ENCODE measurements at regions not wholly inside any gene's neighbourhood (a gene's known extent, or its start where the extent isn't known, plus 50 kb on each side); places are given as distances from the start of the nearest gene placed in this dataset.

DNA sequence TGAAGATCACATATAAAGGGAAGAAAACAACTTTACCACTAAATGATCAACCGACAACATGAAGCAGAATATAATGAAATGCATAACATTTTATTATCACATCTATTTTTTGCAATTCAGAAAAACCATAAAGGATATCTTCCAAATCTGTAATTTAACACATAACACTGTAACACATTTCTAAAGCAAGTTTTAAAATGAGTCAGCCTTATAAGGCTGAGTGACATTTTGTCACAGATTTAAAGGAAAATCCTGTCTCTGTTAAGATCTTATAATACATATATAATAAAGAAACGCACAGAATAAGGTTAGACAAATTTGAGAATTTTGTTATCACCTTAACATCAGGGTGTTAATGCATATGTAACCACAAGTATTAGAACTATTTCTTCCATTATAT, 198.4 kb upstream of the RASA1 start:
- DNase-seq: no peak

DNA sequence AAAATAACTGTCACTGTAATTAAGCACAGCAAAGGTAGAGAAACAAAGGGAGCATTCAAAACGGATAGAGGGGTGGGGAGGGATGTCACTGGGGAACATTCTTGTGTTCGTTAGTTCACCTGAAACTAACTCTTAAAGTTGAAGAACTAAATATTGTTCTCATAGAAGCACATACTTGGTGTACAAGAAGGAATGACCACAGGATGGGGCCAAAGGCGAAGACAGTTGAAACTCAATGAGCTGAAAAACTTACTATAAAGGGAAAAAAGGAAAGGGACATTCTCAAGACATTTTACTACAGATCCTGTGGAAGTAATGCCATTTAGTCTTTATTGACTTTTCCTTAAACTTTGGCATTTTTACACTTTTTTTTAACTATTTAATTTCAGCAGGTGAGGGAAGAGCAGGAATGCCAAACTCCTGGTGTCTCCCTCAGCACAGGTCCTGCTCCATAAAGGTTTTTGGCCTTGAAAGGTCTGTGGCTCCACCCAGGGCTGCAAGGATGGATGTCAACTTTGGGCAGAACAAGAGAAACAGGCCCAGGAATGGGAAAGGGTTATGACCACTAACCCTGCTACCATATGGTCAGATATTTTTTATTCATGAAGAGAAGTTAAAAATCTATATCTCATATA, 197.6 kb upstream of the RASA1 start:
- DNase-seq: no peak

DNA sequence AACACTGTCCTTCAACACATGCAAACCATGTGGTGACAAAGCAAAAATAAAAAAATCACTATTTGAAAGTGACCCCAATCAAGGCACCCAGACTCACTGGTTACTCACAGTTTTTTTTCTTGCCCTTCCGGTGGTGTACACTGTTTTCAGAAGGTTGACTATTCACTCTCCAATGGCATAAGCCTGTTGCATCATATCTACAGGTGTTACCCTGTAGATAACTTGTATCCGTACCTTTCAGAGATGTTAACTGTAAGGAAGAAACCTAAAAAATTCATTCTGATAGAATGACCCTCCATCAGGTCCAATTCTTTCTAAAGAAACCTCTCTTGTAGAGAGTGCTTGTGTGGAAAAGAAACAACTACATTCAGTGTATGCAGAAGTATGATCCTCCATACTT, 193.6 kb upstream of the RASA1 start:
- no peak for DNase-seq

DNA sequence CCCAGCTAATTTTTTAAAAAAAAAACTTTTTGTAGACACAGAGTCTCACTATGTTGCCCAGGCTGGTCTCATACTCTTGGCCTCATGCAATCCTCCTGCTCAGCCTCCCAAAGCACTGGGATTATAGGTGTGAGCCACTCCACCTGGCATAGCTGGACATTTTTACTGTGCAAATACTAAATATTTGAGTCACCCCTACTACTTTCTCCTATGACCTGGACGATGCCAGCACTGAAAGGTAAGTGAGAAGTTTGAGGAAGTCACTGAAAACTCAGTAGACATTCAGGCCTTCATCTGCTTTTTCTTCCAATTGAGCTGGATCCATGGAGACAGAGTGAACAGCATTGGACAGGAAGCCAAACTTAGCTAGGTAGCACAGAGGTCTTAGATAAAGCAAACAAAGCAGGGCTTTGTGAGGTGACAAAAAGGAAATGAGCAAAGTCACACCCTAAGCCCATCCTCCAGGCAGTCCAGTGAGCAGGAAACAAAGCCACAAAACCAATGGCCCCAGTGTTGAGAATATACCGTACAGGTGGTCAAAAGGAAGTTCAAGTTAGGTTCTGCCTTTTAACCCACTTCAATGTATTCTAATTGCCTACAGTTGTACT, 192.6 kb upstream of the RASA1 start:
- no peak for DNase-seq

- no peak for DNase-seq
These were observed 191.3 kb upstream of the RASA1 start for GRCh38 chr5:87076411-87076810.

DNA sequence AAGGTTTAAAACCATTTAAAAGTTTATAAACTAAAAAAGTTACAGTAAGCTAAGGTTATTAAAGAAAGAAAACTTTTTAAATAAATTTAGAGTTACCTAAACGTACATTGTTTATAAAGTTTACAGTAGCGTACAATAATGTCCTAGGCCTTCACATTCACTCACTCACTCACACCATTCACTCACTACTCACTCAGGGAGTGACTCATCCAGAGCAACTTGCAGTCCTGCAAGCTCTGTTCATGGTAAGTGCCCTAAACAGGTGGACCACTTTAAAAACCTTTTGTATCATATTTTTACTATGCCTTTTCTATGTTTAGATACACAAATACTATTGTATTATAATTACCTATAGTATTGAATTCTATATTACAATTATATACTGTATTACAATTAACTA, 190.8 kb upstream of the RASA1 start:
- DNase-seq: no peak

- no peak for DNase-seq
These were observed 188.5 kb upstream of the RASA1 start for GRCh38 chr5:87079219-87079618.

- DNase-seq: no peak
These were observed 186.7 kb upstream of the RASA1 start for GRCh38 chr5:87081016-87081415.

DNA sequence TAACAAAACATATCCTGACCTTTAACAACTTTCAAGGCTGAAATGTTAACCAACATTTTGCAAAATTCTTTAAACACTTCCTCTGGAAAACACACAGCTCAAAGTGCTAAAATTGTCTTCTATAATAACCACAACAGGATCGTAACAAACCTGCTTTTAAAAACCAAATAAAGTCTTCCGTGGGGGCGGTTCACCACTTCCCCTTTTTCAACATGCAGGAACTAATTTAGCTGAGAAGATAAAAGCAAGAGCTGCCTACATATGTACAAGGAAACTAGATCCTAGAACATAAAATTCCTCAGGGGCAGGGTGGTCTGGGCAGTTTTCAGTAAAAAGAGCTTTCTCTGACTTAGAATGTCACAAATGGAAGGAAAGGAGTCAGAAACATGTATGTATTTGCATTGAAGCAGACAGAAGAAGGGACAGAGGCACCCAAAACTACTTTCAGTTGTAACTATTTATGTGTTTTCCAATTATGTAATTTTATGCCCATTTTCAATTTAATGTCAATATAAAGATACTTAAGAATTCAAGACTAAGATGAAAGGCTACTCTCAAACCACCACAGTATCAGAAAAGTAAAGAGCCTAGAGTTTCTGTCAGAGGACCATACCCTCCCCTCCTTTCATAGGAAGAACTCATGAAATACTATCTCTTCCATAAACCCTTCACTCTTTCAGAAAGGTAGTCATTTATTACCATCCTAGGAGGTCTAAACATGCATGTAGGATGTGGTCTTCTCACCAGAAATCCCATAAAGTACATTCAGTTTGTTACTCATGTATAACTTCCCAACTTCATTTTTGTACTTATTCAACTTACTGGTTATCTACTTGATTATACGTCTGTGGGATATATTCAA, 185.9 kb upstream of the RASA1 start:
- no peak for DNase-seq

DNA sequence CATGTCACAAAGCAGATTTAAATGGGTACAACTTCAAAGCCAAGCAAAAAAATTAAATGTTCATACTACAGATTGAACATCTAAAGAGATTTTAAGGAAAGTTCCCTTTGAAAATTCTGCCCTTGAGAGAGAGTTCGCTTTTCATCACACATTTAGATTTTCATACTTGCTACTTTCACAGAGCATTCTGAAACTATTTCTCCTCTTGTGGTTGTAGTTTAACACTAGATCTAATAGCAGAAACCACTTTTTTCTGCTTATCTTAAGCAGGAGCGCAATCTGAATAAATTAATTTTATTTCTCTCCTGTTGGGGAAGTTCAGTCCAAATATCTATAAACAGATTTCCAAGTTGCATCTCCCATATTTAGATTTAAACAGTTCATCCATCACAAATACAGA, 173.3 kb upstream of the RASA1 start:
- no peak for DNase-seq

- no peak for DNase-seq
These were observed 172.8 kb upstream of the RASA1 start for GRCh38 chr5:87094833-87095232.

GRCh38 chr5:87095787-87096186, 171.9 kb upstream of the RASA1 start:
- no peak for DNase-seq

- no peak for DNase-seq
These were observed 170.0 kb upstream of the RASA1 start for GRCh38 chr5:87097664-87098063.

GRCh38 chr5:87099291-87099839, 168.3 kb upstream of the RASA1 start:
- no peak for DNase-seq

DNA sequence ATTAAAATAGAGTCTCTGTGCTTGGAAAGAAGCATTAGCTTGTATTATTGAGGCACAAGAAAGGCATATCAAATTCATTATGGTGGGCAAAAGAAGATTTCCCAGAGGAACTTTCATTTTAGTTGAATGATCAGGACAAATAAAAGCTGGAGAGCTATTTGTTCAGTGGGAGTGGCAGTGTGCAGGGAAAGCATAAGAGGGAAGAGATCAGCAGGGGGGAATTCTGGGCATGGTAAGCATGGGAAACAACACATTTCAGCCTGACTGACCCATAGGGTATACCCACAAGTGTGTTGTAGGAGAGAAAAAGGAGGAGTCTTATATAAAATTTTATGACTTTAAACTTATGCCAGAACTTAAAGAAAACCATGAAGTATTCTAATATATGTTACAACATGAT, 167.7 kb upstream of the RASA1 start:
- no peak for DNase-seq

- no peak for DNase-seq
These were observed 166.4 kb upstream of the RASA1 start for GRCh38 chr5:87101321-87101720.

GRCh38 chr5:87102841-87103240, 164.8 kb upstream of the RASA1 start:
- DNase-seq: no peak

- no peak for DNase-seq
These were observed 163.9 kb upstream of the RASA1 start for GRCh38 chr5:87103616-87104287.

DNA sequence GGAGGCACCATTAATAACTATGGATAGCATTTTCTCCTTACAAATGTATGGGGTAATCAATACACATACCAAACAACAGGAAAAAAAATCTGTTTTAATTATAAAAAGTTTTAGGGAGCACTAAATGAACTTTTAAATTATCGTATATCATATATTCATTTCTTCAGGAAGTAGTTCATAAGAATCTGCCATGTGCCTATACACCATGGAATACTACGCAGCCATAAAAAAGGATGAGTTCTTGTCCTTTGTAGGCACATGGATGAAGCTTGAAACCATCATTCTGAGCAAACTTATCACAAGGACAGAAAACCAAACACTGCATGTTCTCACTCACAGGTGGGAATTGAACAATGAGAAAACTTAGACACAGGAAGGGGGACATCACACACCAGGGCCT, 162.1 kb upstream of the RASA1 start:
- no peak for DNase-seq

DNA sequence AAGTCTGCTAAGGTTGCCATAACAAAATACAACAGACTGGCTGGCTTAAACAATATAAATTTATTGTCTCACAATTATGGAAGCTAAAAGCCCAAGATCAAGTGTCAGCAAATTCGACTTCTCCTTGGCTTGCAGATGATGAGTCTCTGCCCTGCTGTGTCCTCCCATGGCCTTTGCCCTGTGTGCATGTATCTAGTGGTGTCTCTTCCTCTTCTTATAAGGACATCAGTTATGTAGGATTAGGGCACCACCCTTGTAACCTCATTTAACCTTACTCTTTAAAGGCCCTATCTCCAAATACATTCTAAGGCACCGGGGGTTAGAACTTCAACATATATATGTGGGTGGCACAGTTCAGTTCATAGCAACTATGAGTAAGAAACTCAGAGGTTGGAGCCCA, 157.9 kb upstream of the RASA1 start:
- DNase-seq: no peak

GRCh38 chr5:87110721-87111120, 157.0 kb upstream of the RASA1 start:
- no peak for DNase-seq

GRCh38 chr5:87113861-87114260, 153.8 kb upstream of the RASA1 start:
- DNase-seq: no peak

- no peak for DNase-seq
These were observed 153.1 kb upstream of the RASA1 start for GRCh38 chr5:87114631-87115030.
